PFSK-1 (cell line): ENCODE measurements at regions not wholly inside any gene's neighbourhood (a gene's known extent, or its start where the extent isn't known, plus 50 kb on each side); places are given as distances from the start of the nearest gene placed in this dataset.

Experiments
- FOXP2 ChIP-seq: optimal IDR thresholded peaks from 2 replicates; pipeline ENCODE3; 2011; ENCODE audit warnings: borderline replicate concordance, control low read depth, inconsistent platforms; ENCODE audit not compliant: insufficient read depth; ENCODE audit errors: extremely low read length, extremely low read depth
- POLR2AphosphoS5 ChIP-seq: IDR thresholded peaks from 2 replicates; pipeline ENCODE4 v1.6.1; 2012; ENCODE audit warnings: low read depth, mild to moderate bottlenecking, control low read depth, low read length, moderate library complexity
- REST ChIP-seq, 2 experiments: IDR thresholded peaks; 2 replicates each; pipeline versions ENCODE4 v1.6.1 to v1.8.0; 2011 to 2012; ENCODE audit warnings: low read depth in 2 of 2, low read length in 2 of 2, control low read depth in 1 of 2, inconsistent platforms in 1 of 2, mild to moderate bottlenecking in 1 of 2, moderate library complexity in 1 of 2; ENCODE audit not compliant: insufficient read depth in 1 of 2
- SIN3A ChIP-seq: IDR thresholded peaks from 2 replicates; pipeline ENCODE4 v1.6.1; 2012; ENCODE audit warnings: mild to moderate bottlenecking, low read length, moderate library complexity, borderline replicate concordance; ENCODE audit not compliant: insufficient read depth
- TAF1 ChIP-seq: IDR thresholded peaks from 2 replicates; pipeline ENCODE4 v1.6.1; 2012; ENCODE audit warnings: low read length, control low read depth, borderline replicate concordance; ENCODE audit not compliant: insufficient read depth

- TF ChIP-seq FOXP2: no peak
- TF ChIP-seq TAF1: no peak
- TF ChIP-seq REST (IDR thresholded peaks at IDR 0.05; ENCODE audit: insufficient read depth in 1 of 2, low read depth in 2 of 2, low read length in 2 of 2): no peak
- no peak for TF ChIP-seq SIN3A
- TF ChIP-seq POLR2AphosphoS5: no peak
Measured at GRCh38 chr2:74768401-74768914, 65.5 kb upstream of the HK2 start.

DNA sequence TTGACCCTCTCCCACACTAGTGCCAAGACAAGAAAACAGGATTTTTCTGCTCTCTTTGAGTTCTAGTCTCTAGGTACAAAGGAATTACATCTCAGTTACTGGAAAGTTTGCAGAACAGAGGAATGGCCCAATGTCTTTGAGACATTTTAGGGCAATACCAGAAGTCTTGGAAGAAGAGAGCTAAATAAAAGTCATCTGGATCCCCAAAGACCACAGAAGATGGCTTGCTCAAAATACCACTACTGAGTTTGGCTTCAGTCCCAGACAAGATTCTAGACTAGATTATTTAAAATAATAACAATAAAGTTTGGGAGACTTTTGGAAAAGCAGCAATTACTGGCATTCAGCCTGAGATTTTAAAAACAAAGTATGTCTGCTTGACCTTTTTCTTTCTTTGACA is 61.9 kb upstream of the HK2 start:
- no peak for TF ChIP-seq REST (IDR thresholded peaks at IDR 0.05; ENCODE audit: insufficient read depth in 1 of 2, low read depth in 2 of 2, low read length in 2 of 2)
- no peak for TF ChIP-seq POLR2AphosphoS5
- no peak for TF ChIP-seq TAF1

DNA sequence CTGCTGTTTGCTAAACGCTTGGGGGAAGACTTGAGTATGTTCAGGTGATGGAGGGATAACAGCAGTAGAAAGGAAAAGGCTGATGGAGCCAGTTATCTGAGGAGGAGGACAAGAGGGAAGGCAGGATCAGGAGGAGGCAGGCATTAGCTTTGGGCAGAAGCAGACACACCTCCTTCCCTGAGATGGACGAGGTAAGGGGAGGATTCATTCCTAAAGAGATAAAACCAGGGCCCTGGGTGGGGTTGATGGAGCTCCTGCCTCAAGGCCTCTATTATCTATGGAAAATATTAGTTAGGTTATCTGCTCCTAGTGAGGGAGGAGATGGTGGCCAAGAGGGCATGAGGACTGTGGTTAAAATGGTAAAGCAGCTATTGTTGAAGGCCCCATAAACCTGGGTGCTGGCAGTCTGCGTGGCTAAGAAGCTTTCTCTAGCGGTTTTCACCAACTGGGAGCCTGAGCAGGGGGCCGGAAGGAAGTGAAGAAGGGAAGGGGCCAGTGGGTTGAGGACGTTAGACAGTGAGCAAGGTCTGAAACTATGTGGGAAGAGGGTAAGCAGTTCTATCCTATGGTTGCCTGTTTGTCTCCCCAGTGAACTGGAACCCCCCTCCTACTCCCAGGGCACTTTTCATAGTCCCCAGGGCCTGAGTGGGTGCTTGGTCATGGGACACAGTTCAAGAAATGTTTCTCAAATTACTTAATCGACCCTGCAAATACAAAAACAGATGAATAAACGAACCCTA is 56.6 kb upstream of the HK2 start:
- TF ChIP-seq POLR2AphosphoS5: no peak
- TF ChIP-seq SIN3A: no peak
- TF ChIP-seq REST (IDR thresholded peaks at IDR 0.05; ENCODE audit: insufficient read depth in 1 of 2, low read depth in 2 of 2, low read length in 2 of 2): no peak
- TF ChIP-seq FOXP2: no peak
- no peak for TF ChIP-seq TAF1

GRCh38 chr2:74778381-74779264 is 55.3 kb upstream of the HK2 start:
- TF ChIP-seq REST (IDR thresholded peaks at IDR 0.05; ENCODE audit: insufficient read depth in 1 of 2, low read depth in 2 of 2, low read length in 2 of 2): no peak

GRCh38 chr2:74779265-74779558 is 54.7 kb upstream of the HK2 start:
- TF ChIP-seq POLR2AphosphoS5 (no peak), REST (IDR thresholded peaks at IDR 0.05; ENCODE audit: insufficient read depth in 1 of 2, low read depth in 2 of 2, low read length in 2 of 2) (no peak), TAF1 (no peak), FOXP2 (no peak), SIN3A (no peak)
